ENCODE measurements at regions not wholly inside any gene's neighbourhood (a gene's known extent, or its start where the extent isn't known, plus 50 kb on each side); places are given as distances from the start of the nearest gene placed in this dataset.

DNA sequence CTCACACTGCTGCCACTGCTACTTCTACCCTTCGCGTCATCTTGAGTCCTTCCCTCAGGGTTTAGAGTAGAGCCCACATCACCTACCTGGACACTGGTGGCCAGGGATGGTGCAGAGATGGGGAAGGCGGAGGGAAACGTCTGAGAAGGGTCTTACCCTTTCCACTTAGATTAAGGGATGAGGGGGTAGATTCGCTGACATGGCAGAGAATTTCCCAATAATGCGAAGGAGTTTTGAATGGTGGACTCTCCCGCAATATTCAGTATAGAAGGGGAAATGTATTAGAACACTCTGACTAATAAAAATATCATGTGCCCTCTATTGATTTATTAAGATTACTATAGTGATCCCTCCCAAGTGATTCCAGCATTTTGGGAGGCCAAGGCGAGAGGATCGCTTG, 209.5 kb upstream of the KIAA1217 start:
- POLR2A ChIA-PET: no interaction called here
- H3K27ac ChIP-seq (ENCODE audit: low read length): no peak overlapping the region
- DNase-seq (ENCODE audit: low read depth, low spot score): no peak
- intact Hi-C loops (cut with micrococcal nuclease; ENCODE audit: unreplicated experiment) (loop anchor here (10.0 kb wide), 2 partner anchors 365 to 505 kb away; no protein-coding TSS in a partner anchor), in situ Hi-C loops (cut with HindIII; ENCODE audit: low pct_unique_long_range_greater_than_20kb, low sequenced_read_pairs) (no loop called here)
- no peak overlapping the region for H3K4me3 ChIP-seq (ENCODE audit: low read depth in 2 of 2, low read length in 2 of 2)
- CTCF ChIA-PET: no interaction called here
- ATAC-seq: no peak
- no peaks in the 10 kb centered on the region for H3K36me3 ChIP-seq (ENCODE audit: control insufficient read depth, insufficient read depth, low read length)
- no peaks in the 10 kb centered on the region for H3K9me3 ChIP-seq (ENCODE audit: control insufficient read depth, insufficient read depth, low read depth, low read length)
- no peaks in the 10 kb centered on the region for H3K27me3 ChIP-seq (ENCODE audit: control insufficient read depth, insufficient read depth, low read length)
- TF ChIP-seq SIN3A (IDR thresholded peaks at IDR 0.05; ENCODE audit: borderline replicate concordance, insufficient read depth, low read depth, low read length): no peak
- TF ChIP-seq TCF7L2 (IDR thresholded peaks at IDR 0.05; ENCODE audit: low read depth, low read length): no peak
- TF ChIP-seq REST (IDR thresholded peaks at IDR 0.05; ENCODE audit: insufficient read depth in 1 of 2, low read depth in 2 of 2, low read length in 1 of 2): no peak
- TF ChIP-seq, protein P1, sequence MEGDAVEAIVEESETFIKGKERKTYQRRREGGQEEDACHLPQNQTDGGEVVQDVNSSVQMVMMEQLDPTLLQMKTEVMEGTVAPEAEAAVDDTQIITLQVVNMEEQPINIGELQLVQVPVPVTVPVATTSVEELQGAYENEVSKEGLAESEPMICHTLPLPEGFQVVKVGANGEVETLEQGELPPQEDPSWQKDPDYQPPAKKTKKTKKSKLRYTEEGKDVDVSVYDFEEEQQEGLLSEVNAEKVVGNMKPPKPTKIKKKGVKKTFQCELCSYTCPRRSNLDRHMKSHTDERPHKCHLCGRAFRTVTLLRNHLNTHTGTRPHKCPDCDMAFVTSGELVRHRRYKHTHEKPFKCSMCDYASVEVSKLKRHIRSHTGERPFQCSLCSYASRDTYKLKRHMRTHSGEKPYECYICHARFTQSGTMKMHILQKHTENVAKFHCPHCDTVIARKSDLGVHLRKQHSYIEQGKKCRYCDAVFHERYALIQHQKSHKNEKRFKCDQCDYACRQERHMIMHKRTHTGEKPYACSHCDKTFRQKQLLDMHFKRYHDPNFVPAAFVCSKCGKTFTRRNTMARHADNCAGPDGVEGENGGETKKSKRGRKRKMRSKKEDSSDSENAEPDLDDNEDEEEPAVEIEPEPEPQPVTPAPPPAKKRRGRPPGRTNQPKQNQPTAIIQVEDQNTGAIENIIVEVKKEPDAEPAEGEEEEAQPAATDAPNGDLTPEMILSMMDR (IDR thresholded peaks at IDR 0.05): no peak
- no peak for TF ChIP-seq POLR2AphosphoS5 (IDR thresholded peaks at IDR 0.05; ENCODE audit: low read depth, low read length)
- BruUV-seq (replicated peaks): no TSS peak
- no peaks in the 10 kb centered on the region for H3K4me1 ChIP-seq (ENCODE audit: control insufficient read depth, insufficient read depth, low read length)

DNA sequence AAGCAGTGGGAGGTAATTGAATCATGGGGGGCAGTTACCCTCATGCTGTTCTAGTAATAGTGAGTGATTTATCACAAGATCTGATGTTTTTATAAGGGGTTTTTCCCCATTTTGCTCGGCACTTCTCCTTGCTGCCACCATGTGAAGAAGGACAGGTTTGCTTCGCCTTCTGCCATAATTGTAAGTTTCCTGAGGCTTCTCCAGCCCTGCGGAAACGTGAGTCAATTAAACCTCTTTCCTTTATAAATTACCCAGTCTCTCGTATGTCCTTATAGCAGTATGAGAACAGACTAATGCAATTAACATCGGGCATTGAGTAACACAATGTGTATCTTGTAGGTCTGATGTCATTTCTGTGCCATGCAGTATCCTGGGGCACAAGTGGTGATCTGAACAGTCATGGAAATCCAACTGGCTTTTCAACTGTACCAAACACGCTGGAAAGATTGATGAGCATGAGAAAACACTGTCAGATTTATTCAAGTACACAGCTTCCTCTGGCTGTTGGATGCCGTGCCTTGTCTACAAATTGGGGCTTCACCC, 208.6 kb upstream of the KIAA1217 start:
- Histone ChIP-seq H3K36me3 (ENCODE audit: control insufficient read depth, insufficient read depth, low read length) (no peaks in the 10 kb centered on the region), H3K27me3 (ENCODE audit: control insufficient read depth, insufficient read depth, low read length) (no peaks in the 10 kb centered on the region), H3K9me3 (ENCODE audit: control insufficient read depth, insufficient read depth, low read depth, low read length) (no peaks in the 10 kb centered on the region), H3K27ac (ENCODE audit: low read length) (no peak overlapping the region), H3K4me3 (ENCODE audit: low read depth in 2 of 2, low read length in 2 of 2) (no peak overlapping the region), H3K4me1 (ENCODE audit: control insufficient read depth, insufficient read depth, low read length) (no peaks in the 10 kb centered on the region)
- no peak for DNase-seq (ENCODE audit: low read depth, low spot score)
- ATAC-seq: no peak
- no TSS peak for BruUV-seq (replicated peaks)
- ChIA-PET POLR2A (no interaction called here), CTCF (interaction anchor here (0.9 kb wide), 1 partner anchor 360 kb away, joined by 6 read pairs; no protein-coding TSS in a partner anchor)
- intact Hi-C loops (cut with micrococcal nuclease; ENCODE audit: unreplicated experiment): no loop called here
- in situ Hi-C loops (cut with HindIII; ENCODE audit: low pct_unique_long_range_greater_than_20kb, low sequenced_read_pairs): no loop called here
- no peak for TF ChIP-seq REST (IDR thresholded peaks at IDR 0.05; ENCODE audit: insufficient read depth in 1 of 2, low read depth in 2 of 2, low read length in 1 of 2)
- TF ChIP-seq, protein P1 (IDR thresholded peaks at IDR 0.05): no peak
- no peak for TF ChIP-seq SIN3A (IDR thresholded peaks at IDR 0.05; ENCODE audit: borderline replicate concordance, insufficient read depth, low read depth, low read length)
